Caco-2 (cell line): ENCODE measurements at regions not wholly inside any gene's neighbourhood (a gene's known extent, or its start where the extent isn't known, plus 50 kb on each side); places are given as distances from the start of the nearest gene placed in this dataset.

Experiments
- BruUV-seq: library from RNA; stranded (reverse); fragments of 400-500 nt; replicated peaks from 2 replicates; lab custom pipeline; 2021; lab: Mats Ljungman, UMichigan
- CTCF ChIA-PET: fragments of 300-600 bp; sonication (Branson Sonifier 250); formaldehyde crosslinking; loops from one replicate; lab custom pipeline; 2022; ENCODE audit warnings: antibody characterized with exemption; lab: Charles Lee
- POLR2A ChIA-PET: fragments of 300-600 bp; sonication (Branson Sonifier 250); formaldehyde crosslinking; loops from one replicate; lab custom pipeline; 2022; ENCODE audit warnings: antibody characterized with exemption; lab: Charles Lee
- DNase-seq, 2 experiments: peaks; one replicate each; pipeline versions ENCODE4 v3.0.0 to v3.0.0-alpha.2; 2020 to 2022
- H3K27me3 ChIP-seq: replicated peaks from 2 replicates; pipeline ENCODE4 v1.6.0; 2011; ENCODE audit warnings: low read length; ENCODE audit not compliant: control insufficient read depth, insufficient read depth
- H3K36me3 ChIP-seq: 2 replicates; pipeline ENCODE4 v1.5.1; 2011; ENCODE audit warnings: low read length; ENCODE audit not compliant: control insufficient read depth, insufficient read depth
- H3K4me1 ChIP-seq: fragments of 250-450 bp; sonication (Bioruptor Pico); 2 replicates; pipeline ENCODE4 v1.5.1; 2020; ENCODE audit warnings: mild to moderate bottlenecking
- H3K4me3 ChIP-seq: 2 replicates; pipeline ENCODE4 v1.5.1; 2011; ENCODE audit warnings: low read depth, mild to moderate bottlenecking, control low read depth, low read length
- H3K9me3 ChIP-seq: fragments of 250-450 bp; sonication (Bioruptor Pico); 2 replicates; pipeline ENCODE4 v1.5.1; 2020; ENCODE audit warnings: mild to moderate bottlenecking, moderate library complexity
- H3K27ac Mint-ChIP-seq: one replicate; pipeline ENCODE4 v1.8.0; 2022; ENCODE audit warnings: mixed read lengths; ENCODE audit not compliant: unreplicated experiment
- H3K27me3 Mint-ChIP-seq: one replicate; pipeline ENCODE4 v1.8.0; 2022; ENCODE audit warnings: mixed read lengths; ENCODE audit not compliant: insufficient read depth, unreplicated experiment
- H3K36me3 Mint-ChIP-seq: one replicate; pipeline ENCODE4 v1.8.0; 2022; ENCODE audit warnings: mild to moderate bottlenecking, mixed read lengths; ENCODE audit not compliant: insufficient read depth, unreplicated experiment
- H3K4me1 Mint-ChIP-seq: one replicate; pipeline ENCODE4 v1.8.0; 2022; ENCODE audit warnings: low read depth, mixed read lengths; ENCODE audit not compliant: unreplicated experiment
- H3K4me3 Mint-ChIP-seq: one replicate; pipeline ENCODE4 v1.8.0; 2022; ENCODE audit warnings: mild to moderate bottlenecking, moderate library complexity, mixed read lengths; ENCODE audit not compliant: unreplicated experiment
- H3K9me3 Mint-ChIP-seq: one replicate; pipeline ENCODE4 v1.8.0; 2022; ENCODE audit warnings: mixed read lengths; ENCODE audit not compliant: unreplicated experiment
- CTCF ChIP-seq, 2 experiments: fragments of 200-600 bp in 1 of 2; IDR thresholded peaks; 1 replicate in 1 of 2; 2 replicates in 1 of 2; pipeline versions ENCODE4 v1.5.1 to v1.8.0; 2011 to 2022; ENCODE audit warnings: antibody characterized with exemption in 1 of 2, control low read depth in 1 of 2, inconsistent platforms in 1 of 2, low read depth in 1 of 2, low read length in 1 of 2, mild to moderate bottlenecking in 1 of 2, moderate library complexity in 1 of 2; ENCODE audit not compliant: insufficient read depth in 1 of 2, severe bottlenecking in 1 of 2, unreplicated experiment in 1 of 2
- intact Hi-C: fragments of 100-400 bp; cut with micrococcal nuclease; formaldehyde crosslinking; loops from one replicate; pipeline ENCODE4 v1.10.0; 2022; ENCODE audit not compliant: unreplicated experiment

GRCh38 chr6:54786154-54786553 is 60.4 kb upstream of the FAM83B start:
- Mint-ChIP-seq H3K4me1 (peaks cover 7% of the 10 kb centered on the region), H3K9me3 (no peaks in the 10 kb centered on the region), H3K4me3 (no peak overlapping the region), H3K27ac (no peak overlapping the region), H3K27me3 (peaks cover 2% of the 10 kb centered on the region), H3K36me3 (no peaks in the 10 kb centered on the region)
- no peaks in the 10 kb centered on the region for H3K27me3 ChIP-seq
- no peak for TF ChIP-seq CTCF (IDR thresholded peaks at IDR 0.05; ENCODE audit: insufficient read depth in 1 of 2, low read depth in 1 of 2, low read length in 1 of 2, severe bottlenecking in 1 of 2, unreplicated experiment in 1 of 2)
- ChIA-PET CTCF (no interaction called here), POLR2A (no interaction called here)
- no peaks in the 10 kb centered on the region for H3K4me1 ChIP-seq
- no TSS peak for BruUV-seq
- no peaks in the 10 kb centered on the region for H3K9me3 ChIP-seq
- H3K4me3 ChIP-seq = no peak overlapping the region
- intact Hi-C loops = no loop called here
- no peak for DNase-seq
- no peaks in the 10 kb centered on the region for H3K36me3 ChIP-seq

GRCh38 chr6:54787825-54788224 is 58.7 kb upstream of the FAM83B start:
- BruUV-seq = no TSS peak
- no peaks in the 10 kb centered on the region for H3K4me1 ChIP-seq
- DNase-seq = no peak
- Mint-ChIP-seq H3K4me3 (no peak overlapping the region), H3K36me3 (no peaks in the 10 kb centered on the region), H3K9me3 (no peaks in the 10 kb centered on the region), H3K27ac (no peak overlapping the region), H3K4me1 (peaks cover 7% of the 10 kb centered on the region), H3K27me3 (peaks cover 2% of the 10 kb centered on the region)
- TF ChIP-seq CTCF (IDR thresholded peaks at IDR 0.05; ENCODE audit: insufficient read depth in 1 of 2, low read depth in 1 of 2, low read length in 1 of 2, severe bottlenecking in 1 of 2, unreplicated experiment in 1 of 2) = no peak
- no peak overlapping the region for H3K4me3 ChIP-seq
- CTCF ChIA-PET = no interaction called here
- POLR2A ChIA-PET = interaction anchor here (0.6 kb wide), 1 partner anchor 170 kb away, joined by 3 read pairs; no protein-coding TSS in a partner anchor
- H3K27me3 ChIP-seq = no peaks in the 10 kb centered on the region
- intact Hi-C loops = no loop called here
- H3K9me3 ChIP-seq = no peaks in the 10 kb centered on the region
- no peaks in the 10 kb centered on the region for H3K36me3 ChIP-seq
